Peyer's patch (tissue), 4 donors: ENCODE measurements at regions not wholly inside any gene's neighbourhood (a gene's known extent, or its start where the extent isn't known, plus 50 kb on each side); places are given as distances from the start of the nearest gene placed in this dataset.

Source experiments
- POLR2A ChIP-seq, 2 donors: fragments of 450-650 bp; IDR thresholded peaks; one replicate each; pipeline ENCODE4 v1.5.1; 2017; ENCODE audit warnings: antibody characterized with exemption in 2 of 2, mild to moderate bottlenecking in 2 of 2, moderate library complexity in 2 of 2
- TF ChIP-seq, protein P1 (sequence below), 6 experiments: fragments of 450-650 bp in 4 of 6; fragments of 200-600 bp in 2 of 6; sonication (generic) in 1 of 6; IDR thresholded peaks; one replicate each; pipeline ENCODE4 v1.5.1; 2017 to 2019; ENCODE audit warnings: antibody characterized with exemption in 6 of 6, mild to moderate bottlenecking in 3 of 6, moderate library complexity in 1 of 6

DNA sequence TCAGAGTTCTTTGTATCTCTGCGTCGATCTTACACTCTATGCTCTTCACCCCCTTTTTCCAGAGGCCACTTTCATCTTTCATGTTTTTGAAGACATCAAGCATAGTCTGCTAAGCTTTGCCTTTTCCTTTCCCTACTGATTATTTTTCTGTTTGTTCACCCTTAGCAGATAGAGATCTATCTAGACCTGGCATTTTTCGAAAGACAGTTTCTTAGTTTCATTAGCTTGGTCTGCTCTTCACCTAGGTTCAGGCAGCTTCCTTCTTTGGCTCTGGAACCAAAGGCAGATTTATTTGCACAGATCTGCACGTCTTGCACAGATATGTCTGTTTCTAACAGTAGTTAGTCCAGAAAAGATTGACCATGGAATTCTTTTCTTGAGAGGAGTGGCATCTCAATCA is 122.7 kb upstream of the HS3ST5 start:
- TF ChIP-seq, protein P1, sequence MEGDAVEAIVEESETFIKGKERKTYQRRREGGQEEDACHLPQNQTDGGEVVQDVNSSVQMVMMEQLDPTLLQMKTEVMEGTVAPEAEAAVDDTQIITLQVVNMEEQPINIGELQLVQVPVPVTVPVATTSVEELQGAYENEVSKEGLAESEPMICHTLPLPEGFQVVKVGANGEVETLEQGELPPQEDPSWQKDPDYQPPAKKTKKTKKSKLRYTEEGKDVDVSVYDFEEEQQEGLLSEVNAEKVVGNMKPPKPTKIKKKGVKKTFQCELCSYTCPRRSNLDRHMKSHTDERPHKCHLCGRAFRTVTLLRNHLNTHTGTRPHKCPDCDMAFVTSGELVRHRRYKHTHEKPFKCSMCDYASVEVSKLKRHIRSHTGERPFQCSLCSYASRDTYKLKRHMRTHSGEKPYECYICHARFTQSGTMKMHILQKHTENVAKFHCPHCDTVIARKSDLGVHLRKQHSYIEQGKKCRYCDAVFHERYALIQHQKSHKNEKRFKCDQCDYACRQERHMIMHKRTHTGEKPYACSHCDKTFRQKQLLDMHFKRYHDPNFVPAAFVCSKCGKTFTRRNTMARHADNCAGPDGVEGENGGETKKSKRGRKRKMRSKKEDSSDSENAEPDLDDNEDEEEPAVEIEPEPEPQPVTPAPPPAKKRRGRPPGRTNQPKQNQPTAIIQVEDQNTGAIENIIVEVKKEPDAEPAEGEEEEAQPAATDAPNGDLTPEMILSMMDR (IDR thresholded peaks at IDR 0.05), result no peak
- no peak for TF ChIP-seq POLR2A (IDR thresholded peaks at IDR 0.05)
